Ishikawa (cell line): ENCODE measurements at regions not wholly inside any gene's neighbourhood (a gene's known extent, or its start where the extent isn't known, plus 50 kb on each side); places are given as distances from the start of the nearest gene placed in this dataset.

ENCODE experiments used
- CEBPB ChIP-seq: IDR thresholded peaks from 2 replicates; pipeline ENCODE4 v1.6.1; 2012
- CREB1 ChIP-seq: IDR thresholded peaks from 2 replicates; pipeline ENCODE4 v1.6.1; 2012; ENCODE audit warnings: low read depth
- EGR1 ChIP-seq: IDR thresholded peaks from 2 replicates; pipeline ENCODE4 v1.6.1; 2012
- EP300 ChIP-seq: IDR thresholded peaks from 2 replicates; pipeline ENCODE4 v1.6.1; 2012; ENCODE audit warnings: borderline replicate concordance
- FOXM1 ChIP-seq: IDR thresholded peaks from 2 replicates; pipeline ENCODE4 v1.6.1; 2012; ENCODE audit warnings: low read depth, borderline replicate concordance
- MAX ChIP-seq: IDR thresholded peaks from 2 replicates; pipeline ENCODE4 v1.6.1; 2012
- NFIC ChIP-seq: IDR thresholded peaks from 2 replicates; pipeline ENCODE4 v1.6.1; 2012
- RAD21 ChIP-seq: IDR thresholded peaks from 2 replicates; pipeline ENCODE4 v1.6.1; 2012; ENCODE audit warnings: low read depth
- REST ChIP-seq: IDR thresholded peaks from 2 replicates; pipeline ENCODE4 v1.6.1; 2012; ENCODE audit warnings: low read depth, mild to moderate bottlenecking
- TAF1 ChIP-seq: IDR thresholded peaks from 2 replicates; pipeline ENCODE4 v1.6.1; 2012; ENCODE audit warnings: low read depth, mild to moderate bottlenecking
- TCF12 ChIP-seq: IDR thresholded peaks from 2 replicates; pipeline ENCODE4 v1.6.1; 2012; ENCODE audit warnings: low read depth
- TEAD4 ChIP-seq: IDR thresholded peaks from 2 replicates; pipeline ENCODE4 v1.6.1; 2012
- USF1 ChIP-seq: IDR thresholded peaks from 2 replicates; pipeline ENCODE4 v1.6.1; 2012
- YY1 ChIP-seq: IDR thresholded peaks from 2 replicates; pipeline ENCODE4 v1.6.1; 2012; ENCODE audit warnings: low read depth
- ZBTB7A ChIP-seq: IDR thresholded peaks from 2 replicates; pipeline ENCODE4 v1.6.1; 2012; ENCODE audit warnings: low read depth

GRCh38 chr15:27648359-27648758 is 450.8 kb downstream of the OCA2 start:
- TF ChIP-seq NFIC (no peak), MAX (no peak), ZBTB7A (no peak), CEBPB (no peak), REST (no peak), CREB1 (no peak), TAF1 (no peak), TCF12 (no peak)

GRCh38 chr15:27646531-27646930 is 452.6 kb downstream of the OCA2 start:
- TF ChIP-seq ZBTB7A = no peak
- no peak for TF ChIP-seq TAF1
- no peak for TF ChIP-seq TCF12
- no peak for TF ChIP-seq USF1
- TF ChIP-seq TEAD4 = no peak
- no peak for TF ChIP-seq CREB1
- no peak for TF ChIP-seq RAD21
- no peak for TF ChIP-seq CEBPB
- TF ChIP-seq NFIC = no peak
- no peak for TF ChIP-seq MAX
- no peak for TF ChIP-seq REST
- no peak for TF ChIP-seq EP300
- no peak for TF ChIP-seq FOXM1
- TF ChIP-seq YY1 = no peak
- TF ChIP-seq EGR1 = no peak

GRCh38 chr15:27645672-27646071 is 453.4 kb downstream of the OCA2 start:
- TF ChIP-seq YY1 (no peak), RAD21 (no peak), CREB1 (no peak), TAF1 (no peak), TEAD4 (no peak), CEBPB (no peak), EGR1 (no peak), USF1 (no peak), REST (no peak), FOXM1 (no peak), EP300 (no peak), NFIC (no peak), ZBTB7A (no peak)

- TF ChIP-seq EGR1 (no peak), MAX (no peak), NFIC (no peak)
Observed at GRCh38 chr15:27642981-27643380, 456.1 kb downstream of the OCA2 start.

GRCh38 chr15:27639595-27639994 is 459.5 kb downstream of the OCA2 start:
- no peak for TF ChIP-seq TAF1
- no peak for TF ChIP-seq EGR1
- TF ChIP-seq CREB1 = no peak
- TF ChIP-seq RAD21 = no peak
- TF ChIP-seq REST = no peak
- TF ChIP-seq CEBPB = no peak
- TF ChIP-seq ZBTB7A = no peak
- no peak for TF ChIP-seq YY1
- no peak for TF ChIP-seq TEAD4
- no peak for TF ChIP-seq NFIC
- TF ChIP-seq TCF12 = no peak
- no peak for TF ChIP-seq USF1
- no peak for TF ChIP-seq EP300
